ENCODE measurements at regions not wholly inside any gene's neighbourhood (a gene's known extent, or its start where the extent isn't known, plus 50 kb on each side); places are given as distances from the start of the nearest gene placed in this dataset.

- no peak overlapping the region for H3K4me2 ChIP-seq (ENCODE audit: low read length)
Measured at GRCh38 chr2:156652691-156653090, 216.5 kb downstream of the GPD2 start.

GRCh38 chr2:156653675-156654074, 217.5 kb downstream of the GPD2 start:
- Histone ChIP-seq H3K27ac (ENCODE audit: low read depth, low read length) (no peak overlapping the region), H3K4me1 (ENCODE audit: control insufficient read depth, low read length) (no peaks in the 10 kb centered on the region), H3K4me3 (ENCODE audit: low read length) (no peak overlapping the region), H3K79me2 (ENCODE audit: control insufficient read depth, low read length) (no peaks in the 10 kb centered on the region), H3K27me3 (ENCODE audit: control insufficient read depth, low read length) (no peaks in the 10 kb centered on the region), H3K4me2 (ENCODE audit: low read length) (no peak overlapping the region), H3K9me3 (ENCODE audit: control insufficient read depth, insufficient read depth, low read length) (no peaks in the 10 kb centered on the region), H3K9me2 (replicated peaks; ENCODE audit: control insufficient read depth, low read length) (no peaks in the 10 kb centered on the region), H3K36me3 (ENCODE audit: control insufficient read depth, low read length) (no peaks in the 10 kb centered on the region), H3F3A (ENCODE audit: control insufficient read depth, insufficient read depth) (no peaks in the 10 kb centered on the region), H4K20me1 (ENCODE audit: control insufficient read depth, insufficient read depth, low read depth, low read length) (no peaks in the 10 kb centered on the region)
- no peak for TF ChIP-seq EZH2phosphoT487 (IDR thresholded peaks at IDR 0.05; ENCODE audit: borderline replicate concordance, low read length)
- TF ChIP-seq, protein P1, sequence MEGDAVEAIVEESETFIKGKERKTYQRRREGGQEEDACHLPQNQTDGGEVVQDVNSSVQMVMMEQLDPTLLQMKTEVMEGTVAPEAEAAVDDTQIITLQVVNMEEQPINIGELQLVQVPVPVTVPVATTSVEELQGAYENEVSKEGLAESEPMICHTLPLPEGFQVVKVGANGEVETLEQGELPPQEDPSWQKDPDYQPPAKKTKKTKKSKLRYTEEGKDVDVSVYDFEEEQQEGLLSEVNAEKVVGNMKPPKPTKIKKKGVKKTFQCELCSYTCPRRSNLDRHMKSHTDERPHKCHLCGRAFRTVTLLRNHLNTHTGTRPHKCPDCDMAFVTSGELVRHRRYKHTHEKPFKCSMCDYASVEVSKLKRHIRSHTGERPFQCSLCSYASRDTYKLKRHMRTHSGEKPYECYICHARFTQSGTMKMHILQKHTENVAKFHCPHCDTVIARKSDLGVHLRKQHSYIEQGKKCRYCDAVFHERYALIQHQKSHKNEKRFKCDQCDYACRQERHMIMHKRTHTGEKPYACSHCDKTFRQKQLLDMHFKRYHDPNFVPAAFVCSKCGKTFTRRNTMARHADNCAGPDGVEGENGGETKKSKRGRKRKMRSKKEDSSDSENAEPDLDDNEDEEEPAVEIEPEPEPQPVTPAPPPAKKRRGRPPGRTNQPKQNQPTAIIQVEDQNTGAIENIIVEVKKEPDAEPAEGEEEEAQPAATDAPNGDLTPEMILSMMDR (IDR thresholded peaks at IDR 0.05; ENCODE audit: low read depth, low read length, poor library complexity, severe bottlenecking) = no peak

More at GRCh38 chr2:156652691-156653090, 216.5 kb downstream of the GPD2 start:
- H3K4me1 ChIP-seq (ENCODE audit: control insufficient read depth, low read length) = no peaks in the 10 kb centered on the region
- no peak overlapping the region for H3K4me3 ChIP-seq (ENCODE audit: low read length)
- no peaks in the 10 kb centered on the region for H3K27me3 ChIP-seq (ENCODE audit: control insufficient read depth, low read length)
- no peaks in the 10 kb centered on the region for H3K9me3 ChIP-seq (ENCODE audit: control insufficient read depth, insufficient read depth, low read length)
- H3F3A ChIP-seq (ENCODE audit: control insufficient read depth, insufficient read depth) = no peaks in the 10 kb centered on the region
- H3K79me2 ChIP-seq (ENCODE audit: control insufficient read depth, low read length) = no peaks in the 10 kb centered on the region
- H3K36me3 ChIP-seq (ENCODE audit: control insufficient read depth, low read length) = no peaks in the 10 kb centered on the region
- TF ChIP-seq, protein P1 (IDR thresholded peaks at IDR 0.05; ENCODE audit: low read depth, low read length, poor library complexity, severe bottlenecking) = no peak
- no peak for TF ChIP-seq EZH2phosphoT487 (IDR thresholded peaks at IDR 0.05; ENCODE audit: borderline replicate concordance, low read length)
- H4K20me1 ChIP-seq (ENCODE audit: control insufficient read depth, insufficient read depth, low read depth, low read length) = no peaks in the 10 kb centered on the region
- no peak overlapping the region for H3K27ac ChIP-seq (ENCODE audit: low read depth, low read length)
- no peaks in the 10 kb centered on the region for H3K9me2 ChIP-seq (replicated peaks; ENCODE audit: control insufficient read depth, low read length)

DNA sequence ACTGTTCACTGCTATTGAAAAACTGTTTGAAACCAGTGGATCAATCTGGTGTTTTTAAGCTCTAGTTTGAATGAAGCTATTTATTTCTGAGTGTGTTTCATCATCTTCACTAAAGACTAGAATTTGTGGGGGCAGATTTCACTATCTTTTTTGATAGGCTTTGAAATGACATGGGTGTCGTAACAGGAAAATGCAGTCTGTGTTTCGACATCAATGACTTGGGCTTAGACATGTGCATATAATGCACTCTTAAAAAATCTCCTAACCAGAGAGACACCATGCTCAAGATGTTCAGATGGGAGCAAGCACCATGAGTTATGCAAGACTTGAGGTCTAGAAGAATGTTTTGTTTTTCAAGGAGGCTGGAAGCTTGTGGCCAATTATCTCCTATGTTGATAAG, 221.6 kb downstream of the GPD2 start:
- no peak overlapping the region for H3K4me2 ChIP-seq (ENCODE audit: low read length)
- no peaks in the 10 kb centered on the region for H3K27me3 ChIP-seq (ENCODE audit: control insufficient read depth, low read length)
- H3K27ac ChIP-seq (ENCODE audit: low read depth, low read length) = no peak overlapping the region
- H3K79me2 ChIP-seq (ENCODE audit: control insufficient read depth, low read length) = no peaks in the 10 kb centered on the region
- no peaks in the 10 kb centered on the region for H3K9me3 ChIP-seq (ENCODE audit: control insufficient read depth, insufficient read depth, low read length)
- no peaks in the 10 kb centered on the region for H3F3A ChIP-seq (ENCODE audit: control insufficient read depth, insufficient read depth)
- no peaks in the 10 kb centered on the region for H3K4me1 ChIP-seq (ENCODE audit: control insufficient read depth, low read length)
- H3K4me3 ChIP-seq (ENCODE audit: low read length) = no peak overlapping the region
- TF ChIP-seq, protein P1 (IDR thresholded peaks at IDR 0.05; ENCODE audit: low read depth, low read length, poor library complexity, severe bottlenecking) = no peak
- TF ChIP-seq EZH2phosphoT487 (IDR thresholded peaks at IDR 0.05; ENCODE audit: borderline replicate concordance, low read length) = no peak
- no peaks in the 10 kb centered on the region for H3K36me3 ChIP-seq (ENCODE audit: control insufficient read depth, low read length)
- no peaks in the 10 kb centered on the region for H3K9me2 ChIP-seq (replicated peaks; ENCODE audit: control insufficient read depth, low read length)
- H4K20me1 ChIP-seq (ENCODE audit: control insufficient read depth, insufficient read depth, low read depth, low read length) = no peaks in the 10 kb centered on the region

- Histone ChIP-seq H3K79me2 (ENCODE audit: control insufficient read depth, low read length) (no peaks in the 10 kb centered on the region), H3K27ac (ENCODE audit: low read depth, low read length) (no peak overlapping the region), H3K9me2 (replicated peaks; ENCODE audit: control insufficient read depth, low read length) (no peaks in the 10 kb centered on the region), H3F3A (ENCODE audit: control insufficient read depth, insufficient read depth) (no peaks in the 10 kb centered on the region), H4K20me1 (ENCODE audit: control insufficient read depth, insufficient read depth, low read depth, low read length) (no peaks in the 10 kb centered on the region), H3K4me1 (ENCODE audit: control insufficient read depth, low read length) (no peaks in the 10 kb centered on the region), H3K4me3 (ENCODE audit: low read length) (no peak overlapping the region), H3K27me3 (ENCODE audit: control insufficient read depth, low read length) (no peaks in the 10 kb centered on the region), H3K9me3 (ENCODE audit: control insufficient read depth, insufficient read depth, low read length) (no peaks in the 10 kb centered on the region), H3K36me3 (ENCODE audit: control insufficient read depth, low read length) (no peaks in the 10 kb centered on the region), H3K4me2 (ENCODE audit: low read length) (no peak overlapping the region)
- no peak for TF ChIP-seq EZH2phosphoT487 (IDR thresholded peaks at IDR 0.05; ENCODE audit: borderline replicate concordance, low read length)
- TF ChIP-seq, protein P1 (IDR thresholded peaks at IDR 0.05; ENCODE audit: low read depth, low read length, poor library complexity, severe bottlenecking) = no peak
Measured at GRCh38 chr2:156659694-156660093, 223.5 kb downstream of the GPD2 start.

Data from DOHH2 (cell line).